NCI-H2227 (cell line): ENCODE measurements at regions not wholly inside any gene's neighbourhood (a gene's known extent, or its start where the extent isn't known, plus 50 kb on each side); places are given as distances from the start of the nearest gene placed in this dataset.

ENCODE experiments used
- DNase-seq: peaks from one replicate; lab custom pipeline; 2025; ENCODE audit not compliant: unreplicated experiment; lab: John Stamatoyannopoulos, UW

- DNase-seq: no peak
Observed at GRCh38 chr13:73372666-73373627, 314.1 kb downstream of the KLF5 start.

DNA sequence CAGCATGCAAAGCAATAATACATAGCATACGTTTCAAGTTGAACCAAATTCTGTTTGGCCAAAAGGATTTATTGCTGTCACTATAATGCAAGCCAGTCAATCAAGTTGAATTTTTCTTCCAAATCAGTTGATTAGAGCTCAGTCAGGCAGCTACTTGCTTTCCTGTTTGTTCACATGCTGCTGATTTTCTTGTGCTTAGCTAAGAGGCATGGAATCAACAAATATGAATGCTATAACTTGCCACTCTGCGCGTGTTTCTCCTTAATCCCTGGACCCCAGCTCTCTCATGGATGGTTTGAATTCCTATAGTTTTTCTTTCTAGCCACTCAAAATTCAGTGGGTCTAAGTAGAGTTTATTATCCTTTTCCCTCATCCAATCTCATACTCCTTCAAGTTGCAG lies 311.3 kb downstream of the KLF5 start:
- DNase-seq: no peak

DNA sequence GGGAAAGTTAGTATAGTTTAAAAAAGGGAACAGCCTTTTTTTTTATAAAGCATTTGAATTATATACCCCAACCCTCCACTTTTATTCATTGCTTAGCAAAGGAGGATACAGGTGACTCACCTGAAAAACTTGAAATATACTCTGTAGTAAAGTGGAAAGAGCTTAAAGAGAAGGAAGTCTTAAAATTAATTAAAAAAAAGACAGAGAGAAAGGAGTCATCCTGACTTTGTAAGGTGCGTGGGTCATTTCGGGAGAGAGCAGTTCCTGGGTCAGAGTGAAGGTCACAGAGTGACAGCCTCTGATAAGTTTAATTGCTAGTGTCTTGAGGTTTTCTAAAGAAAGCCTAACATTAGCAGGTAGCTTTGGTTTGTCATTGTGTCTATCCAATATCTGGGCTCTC lies 310.3 kb downstream of the KLF5 start:
- no peak for DNase-seq

DNA sequence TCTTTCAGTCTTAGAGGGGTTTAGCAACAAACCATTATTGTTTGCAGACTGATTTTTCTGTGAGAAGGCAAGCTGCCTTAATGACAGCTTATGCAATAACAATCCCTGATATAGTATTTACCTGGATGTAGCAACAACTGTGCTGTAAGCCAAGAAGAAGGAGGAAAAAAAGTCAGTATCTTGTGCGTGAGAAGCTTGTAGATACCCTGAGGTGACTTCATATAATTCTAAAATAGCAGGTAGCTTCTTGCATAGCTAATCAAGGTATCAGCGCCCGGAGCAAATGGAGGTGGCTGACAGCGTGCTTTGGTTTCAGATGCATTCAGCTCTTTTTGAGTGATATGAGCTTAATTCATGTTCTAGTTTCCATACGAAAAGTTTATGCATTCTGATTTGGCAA lies 309.8 kb downstream of the KLF5 start:
- DNase-seq: no peak

DNA sequence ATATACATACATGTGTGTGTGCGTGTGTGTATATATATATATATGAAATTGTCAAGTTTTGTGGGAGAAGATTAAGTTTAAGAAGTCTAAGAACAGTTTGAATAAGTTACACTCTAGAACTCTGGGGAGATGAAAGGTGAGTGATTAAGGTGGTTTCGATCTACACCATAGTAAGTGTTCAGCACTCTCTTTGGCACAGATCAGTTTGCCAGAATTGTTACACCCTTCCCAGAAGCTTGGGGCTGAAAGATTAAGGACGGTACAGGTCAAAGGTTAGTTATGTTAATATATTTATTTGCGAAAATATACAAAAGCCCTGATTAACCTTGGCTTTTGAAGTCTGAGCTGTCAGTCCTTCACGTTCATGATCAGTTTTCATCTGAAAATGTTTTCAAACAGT lies 309.1 kb downstream of the KLF5 start:
- no peak for DNase-seq

DNA sequence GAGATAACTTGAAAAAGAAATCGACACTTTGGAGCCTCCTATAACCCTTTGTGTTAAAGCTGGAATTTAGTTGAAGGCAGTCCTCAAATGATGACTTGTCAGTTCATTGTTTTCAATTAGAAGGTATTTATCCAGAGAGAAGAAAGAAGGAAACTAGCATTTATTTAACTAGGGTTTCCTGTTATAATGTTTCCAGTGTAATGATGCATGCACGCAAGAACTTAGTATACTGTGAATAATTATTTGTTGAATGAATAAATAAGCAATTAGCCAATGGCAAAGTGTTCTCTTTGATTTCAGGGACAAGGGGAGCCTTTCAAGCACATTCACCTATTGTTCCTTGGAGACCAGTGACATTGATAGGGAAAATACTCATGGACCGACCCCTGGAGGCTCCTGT lies 307.4 kb downstream of the KLF5 start:
- no peak for DNase-seq

DNA sequence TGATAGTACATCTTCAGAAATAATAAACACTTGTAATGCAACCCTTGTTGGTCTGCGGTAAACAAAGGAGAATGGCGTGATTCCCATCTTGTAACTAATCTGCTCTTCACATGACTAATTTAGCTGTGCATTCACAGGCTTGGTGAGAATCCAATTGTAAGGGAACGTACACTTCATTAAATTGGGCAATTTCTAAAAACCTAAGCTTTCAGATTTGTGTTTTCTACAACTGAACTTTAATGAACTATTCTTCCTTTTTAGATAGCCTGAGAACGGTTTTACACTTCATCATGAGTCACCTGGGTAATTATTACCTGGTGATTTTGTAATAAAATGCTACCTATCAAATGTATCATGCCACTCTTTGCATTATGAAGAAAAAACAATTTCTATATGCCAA lies 306.9 kb downstream of the KLF5 start:
- no peak for DNase-seq

DNA sequence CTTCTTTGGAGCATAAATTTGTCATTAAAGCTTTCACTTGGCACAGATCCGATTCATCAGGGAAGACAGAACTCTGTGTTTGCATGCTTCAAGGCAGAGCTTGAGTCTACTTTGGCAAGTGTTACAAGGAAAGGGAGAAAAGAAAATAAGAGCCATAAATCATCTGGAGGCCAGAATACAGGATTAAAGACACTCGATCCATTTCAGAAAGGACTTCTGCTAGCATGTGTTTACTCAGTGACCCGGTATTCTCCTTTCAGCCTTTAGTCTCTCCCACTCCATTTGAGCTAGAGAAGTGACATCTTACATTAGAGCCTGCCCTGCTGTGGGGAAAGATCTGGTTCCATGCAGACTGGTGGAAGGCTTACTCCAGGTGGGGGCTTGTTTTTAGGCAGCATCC lies 306.4 kb downstream of the KLF5 start:
- no peak for DNase-seq

DNA sequence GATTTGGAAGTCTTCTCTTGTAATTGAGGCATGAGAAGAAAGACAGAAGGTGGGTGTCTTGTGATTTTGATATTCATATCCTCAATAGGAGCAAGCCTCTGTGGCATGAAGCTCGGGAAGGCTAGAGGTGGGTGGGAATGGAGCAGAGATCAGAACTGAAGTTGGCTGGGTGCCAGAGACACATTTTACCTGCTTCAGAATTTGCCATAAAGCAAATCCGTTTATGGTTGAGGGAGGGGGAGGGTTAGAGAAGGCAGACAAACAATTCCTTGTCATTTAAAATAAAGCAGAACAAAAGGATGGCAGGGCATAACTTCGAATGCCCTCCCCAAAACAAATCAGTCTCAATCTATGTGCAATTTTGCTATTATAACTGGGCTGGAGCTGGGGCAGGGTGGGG lies 305.9 kb downstream of the KLF5 start:
- DNase-seq: no peak

GRCh38 chr13:73358606-73359095 lies 299.8 kb downstream of the KLF5 start:
- no peak for DNase-seq

- DNase-seq: no peak
Observed at GRCh38 chr13:73355134-73355533, 296.3 kb downstream of the KLF5 start.

- no peak for DNase-seq
Observed at GRCh38 chr13:73351730-73352129, 292.9 kb downstream of the KLF5 start.

DNA sequence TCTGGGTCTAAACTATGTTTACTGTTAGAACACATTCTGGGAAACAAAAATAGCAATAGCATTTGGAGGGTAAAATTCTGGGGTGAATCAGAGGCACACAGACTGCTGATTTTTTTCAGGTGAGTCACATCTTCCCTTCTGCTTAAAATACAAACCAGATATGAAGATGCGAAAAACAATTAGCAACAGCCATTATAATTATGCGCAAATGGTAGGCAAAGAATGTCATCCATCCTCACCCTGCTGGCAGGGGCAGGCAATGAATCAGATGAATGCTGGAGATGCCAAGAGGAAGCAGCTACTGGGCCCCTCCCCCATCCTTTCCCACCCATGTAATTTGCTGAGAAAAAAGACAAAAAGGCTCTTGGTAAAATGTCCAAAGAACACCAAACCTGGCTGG lies 282.9 kb downstream of the KLF5 start:
- no peak for DNase-seq

DNA sequence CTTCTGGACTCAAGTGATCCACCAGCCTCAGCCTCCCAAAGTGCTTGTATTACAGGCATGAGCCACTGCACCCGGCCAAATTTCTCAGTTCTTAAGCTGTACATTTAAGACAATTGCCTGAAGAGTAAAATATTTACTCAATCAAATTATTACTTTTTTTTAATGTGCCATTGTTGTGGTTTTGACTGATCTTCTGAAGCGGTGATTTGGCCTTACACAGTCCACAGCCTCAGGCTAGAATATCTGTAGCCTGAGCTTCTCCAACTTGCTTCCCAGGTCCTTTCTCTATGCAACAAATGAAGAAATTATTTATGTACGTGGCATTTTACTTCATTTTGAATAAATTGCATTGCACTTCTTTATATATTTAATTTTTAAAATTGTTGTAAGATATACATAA lies 281.3 kb downstream of the KLF5 start:
- DNase-seq: no peak

GRCh38 chr13:73339086-73339485 lies 280.3 kb downstream of the KLF5 start:
- DNase-seq: no peak

DNA sequence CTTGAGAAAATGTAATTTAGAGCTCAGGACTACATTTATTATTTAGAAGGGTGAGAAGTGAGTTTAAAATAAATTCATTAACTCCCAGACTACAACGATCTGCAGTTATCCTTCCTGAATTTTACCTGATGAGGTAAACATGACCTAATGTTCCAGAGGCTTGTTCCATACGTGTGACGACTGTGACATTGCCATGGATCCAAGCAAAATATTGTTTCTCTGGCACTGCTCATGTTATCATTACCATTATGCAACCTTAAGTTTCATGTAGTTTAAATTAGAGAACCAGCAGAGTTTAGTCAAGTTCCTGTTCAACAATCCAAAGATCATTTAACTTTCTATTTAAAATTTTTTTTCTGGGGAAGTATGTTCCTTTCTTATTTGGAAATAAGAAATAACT lies 279.6 kb downstream of the KLF5 start:
- DNase-seq: no peak

DNA sequence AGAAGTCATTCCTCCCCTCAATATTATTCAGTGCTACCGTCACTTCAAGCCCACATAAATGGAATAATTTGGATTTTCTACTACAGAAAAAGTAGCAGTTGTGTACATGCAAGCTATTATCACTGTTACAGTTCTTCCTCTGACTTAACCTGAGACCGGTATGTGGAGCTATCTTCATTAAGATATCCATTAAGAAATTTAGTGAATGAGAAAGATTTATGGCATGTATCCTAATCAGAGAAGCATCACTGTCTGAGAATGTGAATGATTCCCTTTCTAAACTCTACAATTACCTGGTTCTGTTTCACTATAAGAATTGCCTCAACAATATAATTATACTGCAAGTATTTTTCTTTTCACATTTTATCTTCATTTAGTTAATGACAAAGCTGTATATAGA lies 278.7 kb downstream of the KLF5 start:
- no peak for DNase-seq

DNA sequence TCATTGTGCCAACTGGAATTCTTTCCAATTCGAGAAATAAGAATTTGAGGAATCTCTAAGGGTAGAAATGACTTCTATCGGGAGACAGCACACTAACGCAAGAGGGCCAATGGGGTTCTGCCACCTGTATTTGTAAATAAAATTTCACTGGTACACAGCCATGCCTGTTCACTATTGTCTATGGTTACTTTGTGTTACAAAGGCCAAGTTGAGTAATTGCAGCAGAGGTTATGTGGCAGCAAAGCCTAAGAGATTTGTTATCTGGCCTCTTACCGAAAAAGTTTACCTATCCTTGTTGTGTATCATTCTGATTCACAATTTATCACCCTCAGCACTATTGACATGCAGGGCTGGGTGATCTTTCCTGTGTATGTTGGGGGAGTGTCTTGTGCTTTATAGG lies 278.0 kb downstream of the KLF5 start:
- DNase-seq: no peak

- no peak for DNase-seq
Observed at GRCh38 chr13:73335944-73336343, 277.1 kb downstream of the KLF5 start.

- DNase-seq: no peak
Observed at GRCh38 chr13:73335210-73335609, 276.4 kb downstream of the KLF5 start.

DNA sequence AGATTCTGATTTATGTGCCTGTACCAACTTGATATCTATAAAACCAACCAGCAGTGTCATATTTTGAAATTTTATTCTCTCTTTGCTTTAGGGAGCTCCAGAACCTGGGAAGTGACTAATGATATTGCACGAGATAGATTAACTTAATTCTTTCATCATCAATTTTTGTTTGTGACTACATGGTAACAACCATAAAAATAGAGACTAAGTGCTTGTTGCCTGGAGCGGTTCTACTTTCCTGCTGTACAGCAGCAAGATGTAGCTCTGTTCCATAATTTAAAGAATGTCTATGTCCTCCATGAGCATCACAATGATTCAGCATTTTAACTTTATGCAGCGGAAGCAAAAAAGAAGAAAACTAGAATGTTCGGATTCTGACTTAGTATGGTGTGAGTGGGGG lies 275.6 kb downstream of the KLF5 start:
- DNase-seq: no peak

- DNase-seq: no peak
Observed at GRCh38 chr13:73331556-73331955, 272.8 kb downstream of the KLF5 start.

DNA sequence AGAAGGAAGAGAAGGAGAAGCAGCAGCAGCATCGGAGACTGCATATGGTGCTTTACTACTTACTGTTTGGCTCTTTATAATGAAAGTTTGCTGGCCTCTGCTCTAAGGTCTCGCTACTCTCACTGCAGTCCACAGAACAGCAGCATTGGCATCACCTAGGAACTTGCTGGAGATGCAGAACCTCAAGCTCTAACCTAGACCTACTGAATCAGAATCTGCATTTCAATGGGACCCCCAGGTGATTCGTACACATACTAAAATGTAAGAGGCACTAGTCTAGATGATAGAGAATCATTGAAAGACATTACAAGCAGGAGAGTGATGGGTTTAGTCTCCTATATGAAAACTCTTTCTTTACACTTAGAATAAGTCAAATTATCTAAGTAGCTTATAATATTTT lies 270.6 kb downstream of the KLF5 start:
- no peak for DNase-seq
